ENCODE measurements at regions not wholly inside any gene's neighbourhood (a gene's known extent, or its start where the extent isn't known, plus 50 kb on each side); places are given as distances from the start of the nearest gene placed in this dataset.

GRCh38 chr1:113266788-113267187 is 123.5 kb upstream of the MAGI3 start:
- DNase-seq: no peak

GRCh38 chr1:113269168-113269963 is 120.9 kb upstream of the MAGI3 start:
- DNase-seq: no peak

GRCh38 chr1:113271039-113271438 is 119.3 kb upstream of the MAGI3 start:
- DNase-seq: no peak

GRCh38 chr1:113275083-113275482 is 115.2 kb upstream of the MAGI3 start:
- no peak for DNase-seq

GRCh38 chr1:113275691-113276090 is 114.6 kb upstream of the MAGI3 start:
- no peak for DNase-seq

- DNase-seq: no peak
Observed at GRCh38 chr1:113276507-113276906, 113.8 kb upstream of the MAGI3 start.

DNA sequence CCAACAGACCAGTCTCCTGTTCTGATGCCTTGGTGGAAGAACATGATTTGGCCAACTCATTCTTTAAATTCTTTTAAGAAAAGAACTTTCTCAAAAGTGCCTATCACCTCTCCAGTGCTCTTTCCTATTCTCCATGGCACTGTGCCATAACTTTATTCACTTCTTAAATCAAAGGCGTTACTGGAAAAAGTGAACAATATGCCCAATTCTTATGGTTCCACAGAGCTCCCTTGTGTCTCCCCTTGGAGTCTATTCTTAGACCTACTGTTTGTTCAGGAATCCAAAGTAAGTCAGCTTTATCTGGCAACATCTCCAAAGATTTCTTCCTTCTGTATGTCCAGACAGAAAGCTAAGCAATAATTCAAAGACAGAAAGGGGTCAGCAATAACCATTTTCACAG is 111.9 kb upstream of the MAGI3 start:
- DNase-seq: no peak

- no peak for DNase-seq
Observed at GRCh38 chr1:113278777-113279176, 111.5 kb upstream of the MAGI3 start.

DNA sequence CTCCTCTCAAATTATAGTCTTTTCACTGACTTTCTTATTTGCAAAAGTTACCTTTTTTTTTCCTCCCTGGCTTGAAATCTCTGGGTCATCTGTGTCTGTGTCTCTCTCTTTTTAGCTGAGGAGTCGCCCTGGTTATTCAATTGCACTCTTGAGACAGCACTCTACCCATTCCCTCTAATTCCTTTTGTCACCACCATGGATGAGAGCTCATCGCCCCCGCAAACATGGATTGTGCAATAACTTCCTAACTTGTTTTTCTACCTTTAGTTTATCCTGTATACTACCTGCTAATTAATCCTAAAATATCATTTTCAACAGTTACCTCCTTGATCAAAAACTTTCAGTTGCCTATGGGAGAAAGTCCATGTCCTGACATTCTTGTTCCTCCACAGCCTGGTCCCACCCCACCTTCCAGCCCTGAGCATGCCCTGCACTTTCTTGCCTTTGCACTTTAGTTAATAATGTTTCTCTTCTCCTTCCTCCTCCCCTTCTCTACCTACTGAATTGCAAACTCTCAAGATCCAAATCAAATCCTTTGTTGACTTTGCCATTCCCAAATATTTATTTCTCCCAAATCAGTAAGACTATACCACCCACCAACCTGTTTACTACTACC is 110.4 kb upstream of the MAGI3 start:
- no peak for DNase-seq

GRCh38 chr1:113280581-113280980 is 109.7 kb upstream of the MAGI3 start:
- no peak for DNase-seq

GRCh38 chr1:113281550-113281949 is 108.8 kb upstream of the MAGI3 start:
- DNase-seq: no peak

DNA sequence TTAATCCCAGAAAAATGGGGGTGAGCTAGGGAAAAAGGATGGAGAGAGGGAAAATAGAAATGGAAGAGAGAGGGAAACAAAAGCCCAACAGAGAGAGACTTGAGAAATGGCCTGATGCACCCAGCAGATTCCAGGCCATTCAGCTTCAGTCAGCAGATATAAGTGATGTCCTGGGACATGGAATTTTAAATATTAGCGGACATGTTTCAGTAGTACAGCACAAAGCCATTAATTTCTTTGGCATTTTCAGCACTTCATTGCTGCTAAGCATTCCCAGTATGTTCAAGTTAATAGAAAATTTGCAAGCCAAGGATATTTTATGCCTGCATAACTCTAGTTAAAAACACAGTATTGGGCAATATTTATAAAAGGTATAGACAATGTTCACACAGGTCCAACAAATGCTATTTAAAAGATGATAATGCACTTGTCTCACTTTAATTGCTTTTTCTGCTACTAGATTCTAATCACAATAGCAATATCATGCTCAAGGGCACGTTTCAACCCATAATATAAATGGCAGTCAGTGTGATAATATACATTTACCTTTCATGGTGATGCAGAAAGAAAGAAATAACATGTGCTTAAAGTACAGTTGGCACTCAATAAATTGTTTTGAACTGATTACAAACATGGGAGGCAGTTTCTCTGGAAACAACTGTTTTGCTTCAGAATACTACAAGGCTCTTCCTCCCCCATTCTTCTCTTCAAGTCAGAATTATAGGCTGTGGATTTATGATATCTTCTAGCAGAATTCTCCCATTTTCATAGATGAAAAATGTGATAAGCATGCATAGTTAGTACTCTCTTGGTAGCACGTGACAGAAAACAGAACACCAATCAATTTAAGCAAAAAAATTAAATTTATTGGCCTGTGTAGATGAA is 108.1 kb upstream of the MAGI3 start:
- no peak for DNase-seq

GRCh38 chr1:113282893-113283285 is 107.4 kb upstream of the MAGI3 start:
- DNase-seq: no peak

DNA sequence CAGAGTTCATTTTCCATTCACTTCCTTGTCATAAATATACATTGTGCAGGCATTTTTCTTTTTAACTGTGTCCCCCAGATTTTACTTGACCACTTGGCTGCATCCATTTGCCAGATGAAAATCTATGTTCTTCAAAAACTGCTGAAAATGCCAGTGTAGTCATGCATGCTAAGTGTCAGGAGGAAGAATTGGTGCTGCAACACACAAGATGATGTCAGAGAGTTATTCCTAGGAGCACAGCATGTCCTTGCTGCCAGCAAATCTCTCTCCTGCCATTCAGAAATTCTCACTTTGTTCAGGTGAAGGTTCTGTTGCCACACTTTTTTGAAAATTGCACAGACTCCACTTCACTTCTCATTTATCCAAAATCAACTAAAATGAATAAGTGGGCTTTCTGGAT is 106.4 kb upstream of the MAGI3 start:
- no peak for DNase-seq

- no peak for DNase-seq
Observed at GRCh38 chr1:113286156-113286555, 104.2 kb upstream of the MAGI3 start.

- no peak for DNase-seq
Observed at GRCh38 chr1:113291777-113292602, 98.3 kb upstream of the MAGI3 start.

- DNase-seq: no peak
Observed at GRCh38 chr1:113292603-113293255, 97.6 kb upstream of the MAGI3 start.

GRCh38 chr1:113293256-113293626 is 97.1 kb upstream of the MAGI3 start:
- DNase-seq: no peak

DNA sequence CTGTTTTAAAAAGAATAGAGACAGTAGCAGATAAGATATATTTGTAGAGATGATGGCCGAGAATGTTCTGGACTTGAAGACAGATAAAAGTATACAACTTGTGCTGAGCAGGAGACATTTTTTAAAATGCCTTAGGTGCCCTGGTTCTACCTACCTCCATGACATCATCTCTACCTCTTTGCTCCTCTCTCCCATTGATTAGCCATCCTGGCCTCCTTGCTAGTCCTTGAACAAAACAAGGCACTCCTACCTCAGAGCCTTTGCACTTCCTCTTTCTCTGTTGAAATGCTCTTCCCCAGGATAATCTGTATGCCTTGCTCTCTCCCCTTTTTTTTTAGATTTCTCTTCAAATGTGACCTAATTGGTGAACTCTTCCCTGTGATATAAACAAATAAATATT is 92.6 kb upstream of the MAGI3 start:
- no peak for DNase-seq

GRCh38 chr1:113298941-113299340 is 91.4 kb upstream of the MAGI3 start:
- DNase-seq: no peak

- DNase-seq: no peak
Observed at GRCh38 chr1:113302636-113303035, 87.7 kb upstream of the MAGI3 start.
